GM19035 (cell line): ENCODE measurements at regions not wholly inside any gene's neighbourhood (a gene's known extent, or its start where the extent isn't known, plus 50 kb on each side); places are given as distances from the start of the nearest gene placed in this dataset.

Source experiments
- ATAC-seq: cut with Tn5 transposase; IDR thresholded peaks from one replicate; pipeline ENCODE4 v1.9.1; 2021; ENCODE audit not compliant: unreplicated experiment

GRCh38 chr3:31409389-31409788 is 123.3 kb upstream of the STT3B start:
- no peak for ATAC-seq

GRCh38 chr3:31409866-31410265 is 122.9 kb upstream of the STT3B start:
- ATAC-seq = no peak

GRCh38 chr3:31410411-31410810 is 122.3 kb upstream of the STT3B start:
- no peak for ATAC-seq

- no peak for ATAC-seq
Observed at GRCh38 chr3:31412832-31413231, 119.9 kb upstream of the STT3B start.

GRCh38 chr3:31413515-31413914 is 119.2 kb upstream of the STT3B start:
- no peak for ATAC-seq

GRCh38 chr3:31416980-31417379 is 115.7 kb upstream of the STT3B start:
- no peak for ATAC-seq

GRCh38 chr3:31417486-31417885 is 115.2 kb upstream of the STT3B start:
- ATAC-seq = no peak

- no peak for ATAC-seq
Observed at GRCh38 chr3:31420311-31420710, 112.4 kb upstream of the STT3B start.

GRCh38 chr3:31421314-31422048 is 111.2 kb upstream of the STT3B start:
- no peak for ATAC-seq

GRCh38 chr3:31422237-31422636 is 110.5 kb upstream of the STT3B start:
- ATAC-seq = no peak

GRCh38 chr3:31423482-31423881 is 109.2 kb upstream of the STT3B start:
- ATAC-seq = no peak

- ATAC-seq = no peak
Observed at GRCh38 chr3:31425401-31425800, 107.3 kb upstream of the STT3B start.

GRCh38 chr3:31427623-31428022 is 105.1 kb upstream of the STT3B start:
- no peak for ATAC-seq

- no peak for ATAC-seq
Observed at GRCh38 chr3:31431321-31431720, 101.4 kb upstream of the STT3B start.

GRCh38 chr3:31432897-31433678 is 99.6 kb upstream of the STT3B start:
- ATAC-seq = no peak

- peak; percentile 55 for ATAC-seq
Observed at GRCh38 chr3:31433679-31433992, 99.1 kb upstream of the STT3B start.

GRCh38 chr3:31434819-31435218 is 97.9 kb upstream of the STT3B start:
- ATAC-seq = no peak

GRCh38 chr3:31436830-31437229 is 95.9 kb upstream of the STT3B start:
- no peak for ATAC-seq

- no peak for ATAC-seq
Observed at GRCh38 chr3:31438742-31439141, 94.0 kb upstream of the STT3B start.

GRCh38 chr3:31439890-31440750 is 92.6 kb upstream of the STT3B start:
- no peak for ATAC-seq

- ATAC-seq = no peak
Observed at GRCh38 chr3:31440878-31441277, 91.8 kb upstream of the STT3B start.

- no peak for ATAC-seq
Observed at GRCh38 chr3:31442755-31443154, 90.0 kb upstream of the STT3B start.
